SJSA1 (cell line): ENCODE measurements at regions not wholly inside any gene's neighbourhood (a gene's known extent, or its start where the extent isn't known, plus 50 kb on each side); places are given as distances from the start of the nearest gene placed in this dataset.
"Not testable (repeated sequence)": the region's sequence is repeated elsewhere in the genome, so short reads cannot be mapped to it uniquely, and the experiment has no call there.

Experiments
- DNase-seq, 2 experiments: peaks; one replicate each; pipeline ENCODE4 v3.0.0-alpha.2; 2015 to 2020; ENCODE audit warnings: low spot score in 2 of 2, low read depth in 1 of 2
- H3K27ac ChIP-seq: fragments of 250-450 bp; sonication (Bioruptor Pico); 2 replicates; pipeline ENCODE4 v1.5.1; 2020; ENCODE audit warnings: mild to moderate bottlenecking, moderate library complexity
- H3K27me3 ChIP-seq: fragments of 250-450 bp; sonication (Bioruptor Pico); replicated peaks from 2 replicates; pipeline ENCODE4 v1.5.1; 2020; ENCODE audit warnings: mild to moderate bottlenecking, moderate library complexity
- H3K36me3 ChIP-seq: fragments of 250-450 bp; sonication (Bioruptor Pico); 2 replicates; pipeline ENCODE4 v1.5.1; 2020; ENCODE audit warnings: mild to moderate bottlenecking
- H3K4me1 ChIP-seq: fragments of 250-450 bp; sonication (Bioruptor Pico); replicated peaks from 2 replicates; pipeline ENCODE4 v1.6.1; 2021; ENCODE audit warnings: mild to moderate bottlenecking
- H3K4me3 ChIP-seq: fragments of 250-450 bp; sonication (Bioruptor Pico); 2 replicates; pipeline ENCODE4 v1.5.1; 2020; ENCODE audit warnings: mild to moderate bottlenecking
- H3K9me3 ChIP-seq: fragments of 250-450 bp; sonication (Bioruptor Pico); replicated peaks from 2 replicates; pipeline ENCODE4 v1.5.1; 2020; ENCODE audit warnings: mild to moderate bottlenecking

GRCh38 chr5:60489856-60490255 lies 210.1 kb downstream of the DEPDC1B start:
- no peaks in the 10 kb centered on the region for H3K36me3 ChIP-seq
- no peaks in the 10 kb centered on the region for H3K27me3 ChIP-seq
- H3K4me1 ChIP-seq: no peaks in the 10 kb centered on the region
- H3K9me3 ChIP-seq: no peaks in the 10 kb centered on the region; the same call in 1 of the 2 replicates
- H3K4me3 ChIP-seq: no peak overlapping the region
- no peak for DNase-seq
- no peak overlapping the region for H3K27ac ChIP-seq

DNA sequence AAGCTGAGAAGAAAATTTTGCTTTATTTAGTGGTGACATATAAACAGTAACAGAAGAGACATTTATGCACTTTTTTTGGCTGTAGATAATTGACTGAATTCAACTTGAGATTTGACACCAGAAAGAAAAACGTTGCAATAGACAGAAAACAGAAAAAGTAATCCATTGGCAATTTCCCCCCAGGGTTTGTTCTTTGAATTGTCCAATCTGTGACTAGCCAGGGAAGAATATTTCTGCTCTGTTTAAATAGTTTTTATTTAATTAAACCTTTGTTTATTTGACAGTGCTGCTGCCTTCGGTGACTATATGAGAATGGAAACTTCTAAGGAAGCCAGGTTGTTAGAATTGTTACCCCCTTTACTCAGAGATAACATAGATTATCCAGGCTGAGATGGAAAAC lies 210.6 kb downstream of the DEPDC1B start:
- H3K36me3 ChIP-seq: no peaks in the 10 kb centered on the region

GRCh38 chr5:60488466-60489130 lies 211.4 kb downstream of the DEPDC1B start:
- Histone ChIP-seq H3K27ac (no peak overlapping the region), H3K4me1 (no peaks in the 10 kb centered on the region), H3K9me3 (no peaks in the 10 kb centered on the region; the same call in 1 of the 2 replicates), H3K27me3 (no peaks in the 10 kb centered on the region), H3K36me3 (no peaks in the 10 kb centered on the region), H3K4me3 (no peak overlapping the region)
- no peak for DNase-seq

More for the DNA sequence above, 210.6 kb downstream of the DEPDC1B start:
- Histone ChIP-seq H3K4me3 (no peak overlapping the region), H3K9me3 (no peaks in the 10 kb centered on the region; the same call in 1 of the 2 replicates), H3K4me1 (no peaks in the 10 kb centered on the region), H3K27me3 (no peaks in the 10 kb centered on the region), H3K27ac (no peak overlapping the region)
- DNase-seq: no peak

DNA sequence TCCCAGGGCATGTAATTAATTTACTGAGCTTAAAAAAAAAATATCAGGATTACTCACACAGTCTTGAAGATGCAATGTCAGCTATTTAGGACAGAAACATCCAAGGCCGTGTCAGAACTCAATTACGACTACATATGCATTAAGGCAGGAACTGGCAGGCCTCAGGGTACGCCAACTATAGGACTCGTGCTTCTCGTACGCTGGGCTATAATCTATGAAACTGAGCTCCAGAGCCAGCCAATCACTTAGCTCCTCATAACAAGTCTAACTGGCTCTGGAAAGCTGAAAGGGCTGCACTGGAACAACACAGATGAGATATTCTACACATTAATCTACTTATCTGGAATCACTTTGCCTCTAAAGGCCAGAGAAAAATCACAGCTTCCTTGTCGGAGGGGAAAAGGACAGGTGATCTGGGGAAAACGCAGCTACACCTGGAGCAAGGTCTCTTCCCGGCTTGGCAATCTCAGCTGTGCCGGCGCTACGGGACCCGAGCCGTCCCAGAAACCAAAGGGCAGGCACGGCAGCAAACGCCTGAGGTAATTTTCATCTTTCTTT lies 212.0 kb downstream of the DEPDC1B start:
- H3K36me3 ChIP-seq: no peaks in the 10 kb centered on the region
- H3K27me3 ChIP-seq: no peaks in the 10 kb centered on the region
- no peaks in the 10 kb centered on the region for H3K4me1 ChIP-seq
- no peaks in the 10 kb centered on the region; the same call in 1 of the 2 replicates for H3K9me3 ChIP-seq
- DNase-seq: no peak
- no peak overlapping the region for H3K4me3 ChIP-seq
- no peak overlapping the region for H3K27ac ChIP-seq

GRCh38 chr5:60487476-60487875 lies 212.5 kb downstream of the DEPDC1B start:
- DNase-seq: no peak
- H3K9me3 ChIP-seq: no peaks in the 10 kb centered on the region; the same call in 1 of the 2 replicates
- no peak overlapping the region for H3K27ac ChIP-seq

GRCh38 chr5:60485361-60485760 lies 214.6 kb downstream of the DEPDC1B start:
- Histone ChIP-seq H3K4me3 (no peak overlapping the region), H3K4me1 (no peaks in the 10 kb centered on the region), H3K36me3 (no peaks in the 10 kb centered on the region), H3K27me3 (no peaks in the 10 kb centered on the region), H3K9me3 (no peaks in the 10 kb centered on the region; the same call in 1 of the 2 replicates), H3K27ac (no peak overlapping the region)
- DNase-seq: no peak

More at GRCh38 chr5:60487476-60487875, 212.5 kb downstream of the DEPDC1B start:
- no peak overlapping the region for H3K4me3 ChIP-seq
- H3K4me1 ChIP-seq: no peaks in the 10 kb centered on the region
- no peaks in the 10 kb centered on the region for H3K27me3 ChIP-seq
- no peaks in the 10 kb centered on the region for H3K36me3 ChIP-seq

DNA sequence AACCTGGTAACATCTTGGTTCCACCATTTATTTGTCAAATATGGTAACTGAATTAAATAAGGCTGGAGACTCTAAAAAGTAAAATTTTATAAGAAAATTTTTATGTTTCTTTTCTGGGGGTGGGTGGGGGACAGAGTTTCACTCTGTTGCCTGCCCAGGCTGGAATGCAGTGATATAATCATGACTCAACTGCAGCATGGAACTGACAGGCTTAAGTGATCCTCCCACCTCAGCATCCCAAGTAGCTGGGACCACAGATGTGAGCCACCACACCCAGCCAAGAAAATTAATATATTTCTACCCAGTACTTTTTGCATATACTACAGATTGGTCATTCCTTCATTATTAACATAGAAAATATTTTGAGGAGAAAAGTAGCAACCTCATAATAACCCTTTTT lies 216.9 kb downstream of the DEPDC1B start:
- no peaks in the 10 kb centered on the region for H3K4me1 ChIP-seq
- no peaks in the 10 kb centered on the region for H3K27me3 ChIP-seq
- no peak overlapping the region for H3K4me3 ChIP-seq
- H3K27ac ChIP-seq: no peak overlapping the region
- no peaks in the 10 kb centered on the region for H3K9me3 ChIP-seq
- DNase-seq: no peak
- no peaks in the 10 kb centered on the region for H3K36me3 ChIP-seq

- no peaks in the 10 kb centered on the region for H3K4me1 ChIP-seq
- H3K4me3 ChIP-seq: no peak overlapping the region
- no peak for DNase-seq
- H3K9me3 ChIP-seq: no peaks in the 10 kb centered on the region
- no peaks in the 10 kb centered on the region for H3K27me3 ChIP-seq
- no peaks in the 10 kb centered on the region for H3K36me3 ChIP-seq
- H3K27ac ChIP-seq: no peak overlapping the region
Observed at GRCh38 chr5:60482301-60482700, 217.7 kb downstream of the DEPDC1B start.

- no peak for DNase-seq
- no peaks in the 10 kb centered on the region for H3K36me3 ChIP-seq
Observed at GRCh38 chr5:60479542-60479941, 220.4 kb downstream of the DEPDC1B start.

DNA sequence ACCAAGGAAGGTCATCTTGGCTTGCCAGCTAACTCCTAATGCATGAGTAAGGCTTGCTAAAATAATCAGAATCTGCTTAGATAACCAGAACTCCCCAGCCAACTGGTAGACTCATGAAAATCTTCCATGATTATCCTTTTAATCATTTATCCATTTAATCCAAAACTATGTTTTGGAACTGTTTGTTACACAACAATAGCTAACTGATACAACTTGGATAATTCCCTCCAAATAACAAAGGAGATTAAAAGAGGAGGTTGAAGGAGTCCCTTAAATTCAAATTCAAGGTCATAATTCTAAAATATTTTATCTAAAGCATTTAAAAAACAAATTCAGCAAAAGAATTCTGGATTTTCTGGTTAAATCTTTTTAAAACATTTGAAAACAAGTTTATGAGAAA lies 222.1 kb downstream of the DEPDC1B start:
- H3K4me1 ChIP-seq: no peaks in the 10 kb centered on the region
- DNase-seq: no peak
- no peaks in the 10 kb centered on the region for H3K27me3 ChIP-seq
- no peaks in the 10 kb centered on the region for H3K9me3 ChIP-seq
- H3K36me3 ChIP-seq: no peaks in the 10 kb centered on the region
- H3K4me3 ChIP-seq: no peak overlapping the region
- no peak overlapping the region for H3K27ac ChIP-seq

More at GRCh38 chr5:60479542-60479941, 220.4 kb downstream of the DEPDC1B start:
- H3K4me3 ChIP-seq: no peak overlapping the region
- no peak overlapping the region for H3K27ac ChIP-seq
- H3K9me3 ChIP-seq: no peaks in the 10 kb centered on the region
- no peaks in the 10 kb centered on the region for H3K4me1 ChIP-seq
- H3K27me3 ChIP-seq: no peaks in the 10 kb centered on the region

GRCh38 chr5:60473654-60474053 lies 226.3 kb downstream of the DEPDC1B start:
- no peaks in the 10 kb centered on the region for H3K36me3 ChIP-seq
- DNase-seq: no peak
- no peaks in the 10 kb centered on the region for H3K9me3 ChIP-seq
- no peaks in the 10 kb centered on the region for H3K27me3 ChIP-seq
- H3K27ac ChIP-seq: no peak overlapping the region
- H3K4me3 ChIP-seq: no peak overlapping the region
- H3K4me1 ChIP-seq: no peaks in the 10 kb centered on the region

GRCh38 chr5:60473027-60473426 lies 226.9 kb downstream of the DEPDC1B start:
- H3K36me3 ChIP-seq, H3K9me3 ChIP-seq, H3K4me1 ChIP-seq, H3K27ac ChIP-seq, H3K4me3 ChIP-seq, H3K27me3 ChIP-seq, DNase-seq: not testable (repeated sequence)

- Histone ChIP-seq H3K4me1 (no peaks in the 10 kb centered on the region), H3K36me3 (no peaks in the 10 kb centered on the region), H3K4me3 (no peak overlapping the region), H3K9me3 (no peaks in the 10 kb centered on the region), H3K27ac (no peak overlapping the region), H3K27me3 (no peaks in the 10 kb centered on the region)
- DNase-seq: no peak
Observed at GRCh38 chr5:60470881-60471280, 229.1 kb downstream of the DEPDC1B start.

DNA sequence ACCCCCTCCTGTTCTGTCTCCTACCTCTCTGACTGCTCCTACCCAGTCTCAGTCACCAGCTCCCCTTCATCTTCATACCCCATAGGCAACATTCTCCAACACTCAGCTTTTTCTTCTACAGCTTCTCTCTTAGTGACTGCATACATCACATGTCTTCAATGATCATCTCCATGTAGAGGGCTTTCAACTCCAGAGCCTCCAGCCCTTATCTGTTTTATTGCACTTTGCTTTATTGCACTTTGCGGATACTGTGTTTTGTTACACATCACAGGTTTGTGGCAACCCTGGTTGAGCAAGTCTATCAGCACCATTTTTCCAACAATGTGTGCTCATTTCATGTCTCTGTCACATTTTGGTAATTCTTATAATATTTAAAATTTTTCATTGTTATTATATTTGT lies 230.7 kb downstream of the DEPDC1B start:
- no peak for DNase-seq
- Histone ChIP-seq H3K27ac (no peak overlapping the region), H3K4me1 (no peaks in the 10 kb centered on the region), H3K27me3 (no peaks in the 10 kb centered on the region), H3K9me3 (no peaks in the 10 kb centered on the region), H3K36me3 (no peaks in the 10 kb centered on the region), H3K4me3 (no peak overlapping the region)
